ENCODE measurements at regions not wholly inside any gene's neighbourhood (a gene's known extent, or its start where the extent isn't known, plus 50 kb on each side); places are given as distances from the start of the nearest gene placed in this dataset.

DNA sequence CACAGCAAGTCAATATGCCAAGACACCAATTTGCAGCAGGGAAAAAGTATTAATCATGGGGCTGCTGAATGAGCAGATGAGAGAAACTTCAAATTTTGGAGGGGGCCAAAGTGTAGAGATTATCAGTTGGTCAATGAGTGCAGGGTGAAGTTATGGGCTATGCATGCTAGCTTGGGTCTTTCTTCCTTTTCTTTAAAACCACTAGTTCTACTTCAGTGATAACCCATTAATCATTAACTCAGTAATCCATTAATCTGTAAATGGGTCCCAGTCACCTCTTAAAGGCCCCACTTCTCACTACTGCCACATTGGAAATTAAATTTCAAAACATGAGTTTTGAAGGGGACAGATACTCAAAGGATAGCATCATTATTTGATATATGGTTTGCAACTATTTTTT, 688.6 kb upstream of the ADGRL4 start:
- no peak for DNase-seq
- Histone ChIP-seq H3K9me3 (no peaks in the 10 kb centered on the region), H3K4me3 (no peak overlapping the region), H3K27me3 (replicated peaks in 1 of 7) (no peaks in the 10 kb centered on the region), H3K27ac (no peak overlapping the region), H3K36me3 (no peaks in the 10 kb centered on the region), H3K4me1 (no peaks in the 10 kb centered on the region)
- intact Hi-C loops (cut with DNase I; ENCODE audit: low total_unique reads): no loop called here
- no peak for TF ChIP-seq POLR2AphosphoS5 (IDR thresholded peaks at IDR 0.05)
- no peak for TF ChIP-seq POLR2A (IDR thresholded peaks at IDR 0.05)
- TF ChIP-seq, protein P1, sequence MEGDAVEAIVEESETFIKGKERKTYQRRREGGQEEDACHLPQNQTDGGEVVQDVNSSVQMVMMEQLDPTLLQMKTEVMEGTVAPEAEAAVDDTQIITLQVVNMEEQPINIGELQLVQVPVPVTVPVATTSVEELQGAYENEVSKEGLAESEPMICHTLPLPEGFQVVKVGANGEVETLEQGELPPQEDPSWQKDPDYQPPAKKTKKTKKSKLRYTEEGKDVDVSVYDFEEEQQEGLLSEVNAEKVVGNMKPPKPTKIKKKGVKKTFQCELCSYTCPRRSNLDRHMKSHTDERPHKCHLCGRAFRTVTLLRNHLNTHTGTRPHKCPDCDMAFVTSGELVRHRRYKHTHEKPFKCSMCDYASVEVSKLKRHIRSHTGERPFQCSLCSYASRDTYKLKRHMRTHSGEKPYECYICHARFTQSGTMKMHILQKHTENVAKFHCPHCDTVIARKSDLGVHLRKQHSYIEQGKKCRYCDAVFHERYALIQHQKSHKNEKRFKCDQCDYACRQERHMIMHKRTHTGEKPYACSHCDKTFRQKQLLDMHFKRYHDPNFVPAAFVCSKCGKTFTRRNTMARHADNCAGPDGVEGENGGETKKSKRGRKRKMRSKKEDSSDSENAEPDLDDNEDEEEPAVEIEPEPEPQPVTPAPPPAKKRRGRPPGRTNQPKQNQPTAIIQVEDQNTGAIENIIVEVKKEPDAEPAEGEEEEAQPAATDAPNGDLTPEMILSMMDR (IDR thresholded peaks at IDR 0.05 in 8 of 11, conservative IDR thresholded peaks at IDR 0.05 in 3 of 11): no peak

DNA sequence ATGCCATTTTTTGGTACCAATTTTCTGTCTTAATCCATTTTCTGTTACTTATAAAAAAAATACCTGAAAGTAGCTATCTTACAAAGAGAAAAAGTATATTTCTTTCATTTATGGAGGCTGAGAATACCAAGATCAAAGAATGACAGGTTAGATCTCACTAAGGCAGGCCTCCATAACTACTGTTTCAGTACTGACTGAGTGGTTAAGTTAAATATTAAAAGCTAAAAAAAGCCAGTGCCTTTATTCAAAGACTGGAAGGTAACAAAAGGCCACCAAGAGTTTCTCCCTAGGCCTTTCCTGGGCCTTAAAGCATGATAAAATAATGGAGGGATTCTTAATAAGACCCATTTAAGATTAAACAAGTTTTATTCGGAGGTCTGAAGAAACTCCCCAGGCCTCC, 687.7 kb upstream of the ADGRL4 start:
- H3K27me3 ChIP-seq (replicated peaks in 1 of 7): no peaks in the 10 kb centered on the region
- DNase-seq: no peak
- H3K27ac ChIP-seq: no peak overlapping the region
- H3K4me1 ChIP-seq: no peaks in the 10 kb centered on the region
- WGBS, 5 donors: 55 to 79% (median 72%) methylated on average over 1 of the region's 1 CpG
- intact Hi-C loops (cut with DNase I; ENCODE audit: low total_unique reads): no loop called here
- H3K9me3 ChIP-seq: no peaks in the 10 kb centered on the region
- H3K36me3 ChIP-seq: no peaks in the 10 kb centered on the region
- no peak overlapping the region for H3K4me3 ChIP-seq
- TF ChIP-seq POLR2AphosphoS5 (IDR thresholded peaks at IDR 0.05) (no peak), POLR2A (IDR thresholded peaks at IDR 0.05) (no peak)
- TF ChIP-seq, protein P1 (IDR thresholded peaks at IDR 0.05 in 8 of 11, conservative IDR thresholded peaks at IDR 0.05 in 3 of 11): no peak

DNA sequence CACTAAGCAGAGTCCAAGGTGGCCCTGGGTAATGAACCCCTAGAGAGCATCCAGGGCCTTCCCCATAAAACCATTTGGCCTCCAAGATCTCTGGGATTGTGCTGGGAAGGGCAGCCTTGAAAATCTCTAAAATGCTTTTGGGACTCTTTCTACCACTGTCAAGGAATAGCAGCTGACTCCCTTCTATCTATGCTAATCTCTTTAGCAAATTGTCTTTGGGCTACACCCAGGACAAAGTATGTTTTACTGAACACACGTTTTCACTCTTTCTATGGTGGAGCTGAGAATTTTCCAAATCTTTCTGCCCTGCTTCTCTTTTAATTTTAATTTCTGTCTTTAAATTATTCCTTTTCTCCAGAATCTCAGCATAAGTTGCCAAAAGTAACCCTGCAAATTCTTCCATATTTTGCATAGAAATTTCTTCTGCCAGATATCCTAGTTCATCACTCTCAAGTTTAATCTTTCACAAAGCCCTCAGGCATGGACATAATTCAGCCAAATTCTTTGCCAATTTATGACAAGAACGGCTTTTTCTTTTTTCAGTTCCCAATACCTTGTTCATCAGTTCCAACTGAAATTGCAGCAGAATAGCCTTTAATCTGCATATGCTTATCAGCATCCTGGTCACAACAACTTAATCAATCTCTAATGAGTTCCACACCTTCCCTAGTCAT, 687.0 kb upstream of the ADGRL4 start:
- WGBS, 5 donors: 48 to 78% (median 65%) methylated on average over 2 of the region's 2 CpGs
- no peak overlapping the region for H3K4me3 ChIP-seq
- no peaks in the 10 kb centered on the region for H3K36me3 ChIP-seq
- H3K4me1 ChIP-seq: no peaks in the 10 kb centered on the region
- H3K27me3 ChIP-seq (replicated peaks in 1 of 7): no peaks in the 10 kb centered on the region
- no peak for DNase-seq
- no peaks in the 10 kb centered on the region for H3K9me3 ChIP-seq
- intact Hi-C loops (cut with DNase I; ENCODE audit: low total_unique reads): no loop called here
- TF ChIP-seq, protein P1 (IDR thresholded peaks at IDR 0.05 in 8 of 11, conservative IDR thresholded peaks at IDR 0.05 in 3 of 11): no peak
- TF ChIP-seq POLR2A (IDR thresholded peaks at IDR 0.05) (no peak), POLR2AphosphoS5 (IDR thresholded peaks at IDR 0.05) (no peak)
- no peak overlapping the region for H3K27ac ChIP-seq

DNA sequence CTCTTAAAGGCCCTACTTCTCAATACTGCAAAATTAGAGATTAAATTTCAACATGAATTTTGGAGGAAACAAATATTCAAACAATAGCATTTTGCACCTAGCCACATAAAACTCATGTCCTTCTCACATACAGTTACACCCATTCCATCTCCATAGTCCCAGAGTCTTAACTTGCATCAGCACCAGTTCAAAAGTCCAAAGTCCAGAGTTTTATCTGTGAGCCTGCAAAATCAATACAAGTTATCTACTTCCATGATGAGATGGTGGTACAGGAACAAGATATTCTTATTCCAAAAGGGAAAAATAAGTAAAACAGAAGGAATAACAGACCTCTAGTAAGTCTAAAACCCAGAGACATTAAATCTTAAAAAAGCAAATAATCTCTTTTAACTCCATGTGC, 686.0 kb upstream of the ADGRL4 start:
- Histone ChIP-seq H3K4me3 (no peak overlapping the region), H3K36me3 (no peaks in the 10 kb centered on the region), H3K27me3 (replicated peaks in 1 of 7) (no peaks in the 10 kb centered on the region), H3K4me1 (no peaks in the 10 kb centered on the region), H3K27ac (no peak overlapping the region), H3K9me3 (no peaks in the 10 kb centered on the region)
- TF ChIP-seq POLR2A (IDR thresholded peaks at IDR 0.05) (no peak), POLR2AphosphoS5 (IDR thresholded peaks at IDR 0.05) (no peak)
- TF ChIP-seq, protein P1 (IDR thresholded peaks at IDR 0.05 in 8 of 11, conservative IDR thresholded peaks at IDR 0.05 in 3 of 11): no peak
- intact Hi-C loops (cut with DNase I; ENCODE audit: low total_unique reads): no loop called here
- no peak for DNase-seq
